Fibroblast of peridontal ligament (primary cell): ENCODE measurements at regions not wholly inside any gene's neighbourhood (a gene's known extent, or its start where the extent isn't known, plus 50 kb on each side); places are given as distances from the start of the nearest gene placed in this dataset.

ENCODE experiments used
- DNase-seq: peaks from one replicate; pipeline ENCODE4 v3.0.0-alpha.2; 2010; ENCODE audit errors: extremely low read depth

DNA sequence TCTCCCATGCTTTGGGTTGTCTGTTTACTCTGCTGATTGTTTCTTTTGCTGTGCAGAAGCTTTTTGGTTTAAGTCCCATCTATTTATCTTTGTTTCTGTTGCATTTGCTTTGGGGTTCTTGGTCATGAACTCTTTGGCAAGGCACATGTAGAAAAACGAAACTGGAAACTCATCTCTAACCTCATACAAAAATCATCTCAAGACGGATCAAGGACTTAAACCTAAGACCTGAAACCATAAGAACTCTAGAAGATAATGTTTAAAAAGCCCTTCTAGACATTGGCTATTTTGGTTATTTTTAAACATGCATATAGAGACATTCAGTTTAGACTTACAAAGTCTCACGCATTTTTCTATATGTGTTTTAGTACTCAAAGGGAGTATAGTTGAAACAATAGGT is 1164.3 kb upstream of the GYPC start:
- no peak for DNase-seq

DNA sequence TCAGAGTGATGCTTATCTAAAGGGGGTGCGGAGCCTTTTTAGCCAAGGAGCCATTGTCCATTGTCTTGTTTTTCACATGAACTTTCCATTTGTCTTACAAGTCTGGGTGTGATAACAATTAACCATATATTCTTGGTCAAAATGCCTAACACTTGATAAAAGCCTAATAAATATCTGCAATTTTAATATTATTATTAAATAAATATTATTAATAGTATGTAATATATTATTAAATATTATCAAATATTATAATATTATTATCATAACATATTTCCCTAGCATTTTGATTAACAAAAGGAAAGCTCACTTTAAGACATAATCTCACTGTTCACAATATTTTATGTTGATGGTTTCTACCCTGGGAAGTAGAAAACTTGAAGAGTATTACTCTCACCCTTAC is 1143.6 kb upstream of the GYPC start:
- no peak for DNase-seq

DNA sequence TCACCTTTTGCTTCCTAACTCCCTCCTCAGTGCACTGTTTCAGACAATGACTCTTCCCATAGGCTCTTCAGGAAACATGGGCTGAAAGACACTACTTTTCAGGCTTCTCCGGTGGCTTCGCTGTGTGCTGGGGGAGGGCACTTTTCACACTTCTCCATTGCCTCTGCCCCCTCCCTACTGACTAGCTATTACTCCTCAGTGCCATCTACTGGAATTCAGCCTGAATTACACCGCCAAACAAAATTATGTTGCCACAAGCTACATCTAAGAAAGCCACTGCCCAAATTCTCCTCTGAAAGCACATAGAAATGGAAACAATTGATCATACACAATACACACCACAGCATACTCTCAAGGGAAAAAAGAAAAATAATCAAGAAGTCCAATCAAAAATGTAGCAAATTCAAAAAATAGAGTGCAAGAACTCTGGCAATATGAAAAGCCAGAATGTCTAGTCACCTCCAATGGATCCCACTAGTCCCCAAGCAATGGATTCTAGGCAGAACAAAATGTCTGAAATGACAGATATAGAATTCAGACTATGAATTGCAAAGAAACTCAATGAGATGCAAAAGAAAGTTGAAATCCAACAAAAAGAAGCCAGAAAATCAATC is 1139.4 kb upstream of the GYPC start:
- peak; percentile 12 for DNase-seq

DNA sequence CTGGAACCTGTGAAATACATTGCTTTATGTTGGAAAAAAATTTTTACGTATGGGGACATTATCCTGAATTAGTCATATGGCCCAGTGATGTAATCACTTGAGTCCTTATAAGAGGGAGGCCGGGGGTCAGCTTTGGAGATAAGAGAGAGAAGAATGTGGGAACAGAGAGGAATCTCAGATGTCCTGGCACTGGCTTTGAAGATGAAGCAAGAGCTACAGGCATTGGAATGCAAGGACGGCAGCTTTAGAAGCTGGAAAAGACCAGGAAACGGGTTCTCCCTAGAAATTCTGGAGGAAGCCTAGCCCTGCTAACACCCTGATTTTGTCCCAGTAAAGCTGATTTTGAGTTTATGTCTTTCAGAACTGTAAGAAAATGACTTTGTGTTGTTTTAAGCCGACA is 1129.9 kb upstream of the GYPC start:
- no peak for DNase-seq

DNA sequence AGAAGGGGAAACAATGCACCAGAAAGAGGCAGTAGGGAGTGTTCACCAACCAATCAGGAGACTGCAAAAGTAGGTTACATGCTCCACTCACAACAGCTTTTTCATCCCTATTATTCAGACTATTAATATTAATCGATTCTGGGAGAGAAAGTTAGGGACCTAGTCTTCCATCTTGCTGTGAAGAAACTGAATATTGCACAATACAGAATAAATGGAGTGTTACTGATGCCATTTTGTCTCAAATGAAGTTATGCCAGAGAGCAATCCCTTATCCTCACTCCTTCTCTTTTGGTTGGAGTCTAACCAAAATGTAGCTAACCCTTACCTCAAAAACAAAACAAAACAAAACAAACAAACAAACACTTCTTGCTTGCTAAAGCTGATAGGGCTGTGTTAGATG is 1120.9 kb upstream of the GYPC start:
- DNase-seq = no peak

DNA sequence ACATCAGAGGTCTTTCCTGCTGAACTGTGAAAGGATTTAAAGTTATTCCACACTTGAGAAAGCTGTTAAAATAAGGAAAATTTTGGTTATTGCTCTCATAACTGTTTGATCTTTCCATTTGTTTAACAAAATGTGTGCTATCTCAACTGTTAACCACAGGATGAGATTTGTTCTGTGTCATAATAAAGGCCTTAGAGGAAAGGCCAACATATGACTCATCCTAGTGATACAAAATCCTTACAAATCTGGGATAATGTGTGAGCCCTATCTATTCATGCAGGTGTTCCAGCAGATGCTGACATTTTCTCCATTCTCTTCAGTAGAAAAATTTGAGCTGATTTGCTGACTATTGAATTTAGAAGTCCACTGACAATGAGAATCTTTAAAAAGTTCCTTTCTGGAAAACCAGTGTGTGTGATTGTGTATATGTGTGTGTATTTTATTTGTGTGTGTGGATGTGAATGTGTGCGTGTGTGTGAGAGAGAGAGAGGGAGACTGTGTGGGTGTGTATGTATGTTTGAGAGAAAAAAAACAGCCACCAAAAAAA is 1111.9 kb upstream of the GYPC start:
- DNase-seq = no peak

DNA sequence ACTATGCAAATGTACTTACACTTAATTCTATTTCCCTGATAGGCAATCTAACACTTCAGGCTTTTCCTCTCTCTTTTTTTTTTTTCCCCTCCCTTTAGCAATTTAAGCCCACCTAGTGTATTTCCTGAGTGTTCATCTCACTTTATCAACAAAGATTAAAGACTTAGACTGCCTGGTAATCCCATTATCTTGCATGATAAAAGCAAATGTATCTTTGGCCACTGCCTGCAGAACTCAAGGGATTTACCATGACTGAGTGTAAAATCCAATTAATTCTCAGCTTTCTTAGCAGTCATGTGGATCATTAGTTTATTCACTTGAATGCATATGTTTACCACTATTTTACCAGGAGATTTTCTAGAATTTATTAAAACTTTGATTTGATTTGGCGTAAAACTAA is 1102.2 kb upstream of the GYPC start:
- DNase-seq = no peak

DNA sequence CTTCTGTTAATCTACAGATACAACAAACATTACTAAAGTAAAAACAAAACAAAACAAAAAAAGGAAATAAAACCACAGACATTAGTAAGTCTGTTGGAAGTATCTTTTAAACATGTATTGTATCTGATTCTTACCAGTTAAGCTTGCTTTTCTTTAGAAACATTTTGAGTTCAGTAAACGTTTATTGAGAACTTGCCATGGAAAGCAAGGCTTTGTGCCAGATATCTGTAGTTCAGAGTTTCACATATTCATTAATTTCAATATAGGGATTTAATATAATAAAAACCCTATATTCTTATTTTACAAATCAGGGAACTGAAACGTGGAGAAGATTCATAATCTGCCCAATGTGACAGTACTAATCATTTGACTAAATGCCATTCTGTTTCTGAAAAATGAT is 1101.0 kb upstream of the GYPC start:
- no peak for DNase-seq

DNA sequence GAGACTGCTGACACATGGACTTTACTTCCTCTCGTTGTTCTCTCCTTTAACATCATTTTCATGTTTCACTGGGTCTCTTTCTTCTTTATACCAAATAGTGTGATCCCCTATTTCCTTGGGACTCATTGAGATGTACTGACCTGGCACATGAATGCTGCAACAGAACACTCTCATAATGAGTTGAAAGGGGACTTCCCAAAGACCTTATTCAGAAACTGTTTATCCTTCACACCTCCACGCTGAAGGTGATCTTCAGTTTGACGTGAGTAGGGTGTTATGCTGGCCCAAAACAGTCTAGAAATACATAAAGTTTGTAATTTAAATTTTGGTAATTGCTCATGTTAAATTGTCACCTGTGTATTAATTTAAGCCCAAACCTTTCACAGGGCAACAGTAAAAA is 1096.8 kb upstream of the GYPC start:
- DNase-seq = no peak

DNA sequence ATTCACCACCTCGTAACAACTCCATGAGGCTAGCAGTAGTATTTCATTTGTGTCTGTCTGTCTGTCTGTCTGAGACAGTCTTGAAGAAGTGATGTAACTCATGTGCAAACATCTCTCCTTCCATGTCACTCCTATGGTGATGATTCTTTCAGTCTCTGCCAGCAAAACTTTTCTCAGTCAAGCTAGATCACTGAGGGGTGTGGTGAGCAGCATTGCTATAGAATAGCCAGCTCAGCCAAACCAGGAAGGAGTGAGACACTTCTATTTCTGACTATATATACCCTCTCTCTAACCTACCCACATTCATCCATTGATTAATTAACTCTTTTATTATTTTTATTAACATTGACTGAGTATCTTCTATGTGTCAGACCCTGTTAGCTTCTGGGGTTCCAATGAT is 1095.1 kb upstream of the GYPC start:
- DNase-seq = no peak

DNA sequence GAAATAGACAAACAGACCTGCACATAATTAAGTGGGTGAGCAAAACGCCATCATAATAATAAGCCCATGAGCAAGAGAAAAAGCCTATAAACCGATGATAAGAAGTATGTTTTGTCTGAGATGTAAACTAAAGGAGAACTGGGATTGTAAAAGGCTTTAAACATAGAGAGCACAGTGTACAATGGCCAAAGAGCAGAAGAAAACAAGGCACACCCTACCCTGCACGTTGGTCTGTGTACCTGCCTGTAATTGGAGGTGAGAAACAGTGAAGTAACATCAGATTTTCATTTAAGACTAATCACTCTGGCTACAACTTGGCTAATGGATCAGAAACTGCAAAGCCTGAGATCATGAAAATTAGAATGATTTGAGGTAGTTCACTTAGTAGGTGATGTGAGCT is 1094.7 kb upstream of the GYPC start:
- no peak for DNase-seq

DNA sequence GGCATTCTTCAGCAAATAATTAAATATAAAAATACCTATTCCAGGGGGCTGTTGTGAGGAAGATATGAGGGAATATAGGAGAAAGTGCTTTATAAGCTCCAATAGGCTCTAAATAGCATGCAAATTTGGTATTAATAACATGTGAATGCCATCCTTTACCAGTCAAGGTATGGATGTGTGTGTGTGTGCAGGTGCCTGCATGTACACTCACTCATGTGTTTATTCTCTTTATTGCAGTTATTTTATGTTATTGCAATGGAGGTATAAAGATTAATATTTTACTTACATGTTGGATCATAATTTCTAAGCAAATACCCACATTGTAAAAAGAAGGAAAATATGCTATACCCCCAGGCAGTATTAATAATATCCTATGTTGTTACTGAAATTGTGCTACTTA is 1093.0 kb upstream of the GYPC start:
- no peak for DNase-seq

DNA sequence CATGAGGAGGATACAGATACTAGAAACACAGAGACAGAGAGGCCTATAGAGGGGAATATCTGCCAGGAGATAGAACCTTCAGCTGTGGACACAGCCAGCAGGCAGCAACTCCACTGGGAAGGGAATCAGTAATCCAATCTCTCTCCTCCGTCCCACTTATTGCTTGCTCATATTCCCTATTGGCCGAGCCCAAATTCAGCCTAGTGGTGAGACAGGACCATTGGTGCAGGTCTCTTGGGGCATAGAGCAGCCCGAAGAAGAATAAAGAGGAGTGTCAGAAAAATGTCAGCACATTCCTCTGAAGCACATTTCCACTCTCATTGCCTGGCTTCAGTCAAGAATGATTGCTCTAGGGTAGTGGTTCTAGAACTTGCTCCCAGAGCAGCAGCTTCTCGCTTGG is 1091.5 kb upstream of the GYPC start:
- DNase-seq = no peak

DNA sequence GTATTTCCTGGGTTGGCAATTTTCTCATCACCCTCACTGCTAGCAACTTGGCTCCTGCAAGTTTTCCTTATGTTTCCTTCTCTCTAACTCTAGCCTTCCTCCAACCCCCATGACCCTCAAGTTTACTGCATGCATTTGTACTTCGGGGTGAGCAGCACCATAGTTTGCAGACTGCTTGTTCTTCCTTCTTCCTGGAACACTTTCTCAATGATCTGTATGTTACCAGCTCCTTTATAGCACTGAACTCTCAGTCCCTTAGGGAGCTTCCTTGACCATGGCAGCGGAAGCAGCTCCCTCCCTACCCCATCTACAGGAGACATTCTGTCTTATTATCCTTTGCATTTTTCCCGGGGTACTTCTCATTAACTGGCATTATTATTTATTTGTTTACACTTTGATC is 1089.5 kb upstream of the GYPC start:
- DNase-seq = no peak

DNA sequence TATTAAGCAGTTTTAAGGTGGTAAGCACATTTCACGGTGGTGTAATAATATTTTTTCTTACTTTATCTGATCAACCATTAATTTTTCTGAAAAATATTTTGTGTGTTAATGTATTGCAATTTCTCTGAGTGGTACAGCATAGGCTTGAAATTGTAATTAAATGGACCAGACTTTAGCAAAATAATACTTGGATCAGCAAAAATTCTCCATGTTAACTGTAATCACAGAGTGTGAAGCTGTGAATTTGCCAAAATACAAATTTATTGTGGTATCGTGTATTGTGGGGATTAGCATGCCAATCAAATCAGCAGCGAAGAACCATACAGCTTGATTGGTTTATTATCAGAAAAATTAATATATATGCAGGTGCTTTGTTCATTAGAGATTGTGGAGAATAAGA is 1088.9 kb upstream of the GYPC start:
- DNase-seq = no peak

DNA sequence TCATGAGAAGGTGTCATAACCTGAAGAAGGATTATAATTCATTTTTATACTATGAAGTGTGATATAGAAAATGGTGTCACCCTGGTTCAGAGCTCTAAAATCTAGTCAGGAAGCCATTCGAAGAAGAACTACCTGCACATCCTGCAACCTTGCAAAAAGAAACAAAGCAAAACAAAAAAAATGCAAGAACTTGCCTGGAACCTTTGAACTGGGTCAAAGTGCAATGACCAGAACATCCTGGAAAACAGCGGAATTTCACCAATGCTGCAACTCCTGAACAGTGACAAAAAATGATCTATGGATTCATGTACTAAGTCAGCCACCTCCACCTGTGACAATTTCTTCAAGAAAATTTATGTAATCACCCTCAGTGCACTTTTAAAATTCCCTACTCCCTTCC is 1083.3 kb upstream of the GYPC start:
- DNase-seq = no peak

DNA sequence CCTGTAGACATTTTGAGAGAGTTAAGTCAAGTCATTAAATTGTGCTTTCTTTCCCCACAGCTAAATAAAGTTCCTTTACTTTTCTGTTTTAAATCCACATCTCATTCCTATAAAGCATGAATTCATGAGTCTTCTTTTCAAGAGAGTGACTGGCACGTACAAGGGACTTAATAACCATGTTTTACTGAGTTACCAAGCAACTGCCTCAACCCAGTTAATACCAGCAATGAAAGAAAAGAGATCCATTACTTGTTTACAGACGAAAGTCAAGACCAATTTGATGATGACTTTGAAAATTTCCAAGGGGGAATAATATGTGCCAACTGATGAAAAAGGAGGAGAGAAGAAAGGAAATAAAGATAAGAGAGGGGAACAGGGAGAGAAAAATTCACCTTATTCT is 1082.5 kb upstream of the GYPC start:
- no peak for DNase-seq

DNA sequence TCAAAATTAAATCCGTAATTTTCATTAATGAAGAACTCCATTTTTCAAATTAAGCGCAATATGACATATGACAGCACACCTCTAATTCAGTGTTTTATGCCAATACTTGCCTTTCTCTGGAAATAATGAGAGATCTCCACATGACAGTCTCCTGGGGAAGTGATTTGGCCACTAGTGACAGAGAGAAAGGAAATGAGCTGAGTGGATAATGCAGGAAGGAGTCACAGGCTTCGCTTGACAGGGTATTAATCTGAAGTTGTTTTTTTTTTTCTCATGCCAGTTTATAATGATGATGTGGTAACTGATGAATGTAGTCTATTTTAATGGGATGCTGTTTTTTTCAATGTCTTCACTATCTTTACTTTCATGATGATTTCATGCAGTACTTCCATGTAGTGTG is 1079.4 kb upstream of the GYPC start:
- no peak for DNase-seq

DNA sequence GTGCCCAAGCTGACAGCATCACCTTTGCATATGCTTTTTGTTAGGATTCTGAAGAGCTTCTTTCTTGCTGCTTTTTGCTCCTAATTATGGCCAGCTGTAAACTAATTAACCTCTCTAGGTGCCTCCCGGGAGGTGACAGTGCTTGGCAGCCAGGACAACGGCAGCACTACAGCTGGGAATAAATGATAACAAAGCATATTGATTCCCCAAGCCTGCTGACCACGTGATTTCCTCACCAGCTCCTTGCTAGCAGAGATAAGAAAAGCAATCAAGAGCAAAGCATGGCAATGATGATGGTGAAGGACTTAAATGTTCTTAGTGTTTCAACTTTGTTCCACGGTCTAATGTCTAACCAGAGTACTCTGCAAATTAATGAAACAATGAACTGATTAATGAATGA is 1074.4 kb upstream of the GYPC start:
- no peak for DNase-seq

DNA sequence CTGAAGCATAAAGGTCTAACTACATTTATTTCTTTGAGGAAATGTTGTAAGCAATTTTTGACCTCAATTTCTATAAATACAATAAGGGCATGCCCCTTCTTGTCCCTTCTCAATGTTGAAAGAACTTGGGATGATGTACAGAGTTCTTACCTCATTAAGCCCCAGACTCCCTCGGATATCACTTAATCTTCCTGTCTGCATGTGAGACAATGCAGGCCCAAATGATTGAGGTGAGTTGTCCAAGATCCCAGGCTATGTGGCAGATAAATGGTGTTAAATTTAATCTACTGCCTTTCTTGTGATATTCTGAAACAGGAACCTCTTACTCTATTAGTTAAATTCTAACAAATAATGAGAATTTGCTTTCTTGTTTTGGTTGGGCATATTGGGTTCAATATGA is 1073.4 kb upstream of the GYPC start:
- DNase-seq = no peak

DNA sequence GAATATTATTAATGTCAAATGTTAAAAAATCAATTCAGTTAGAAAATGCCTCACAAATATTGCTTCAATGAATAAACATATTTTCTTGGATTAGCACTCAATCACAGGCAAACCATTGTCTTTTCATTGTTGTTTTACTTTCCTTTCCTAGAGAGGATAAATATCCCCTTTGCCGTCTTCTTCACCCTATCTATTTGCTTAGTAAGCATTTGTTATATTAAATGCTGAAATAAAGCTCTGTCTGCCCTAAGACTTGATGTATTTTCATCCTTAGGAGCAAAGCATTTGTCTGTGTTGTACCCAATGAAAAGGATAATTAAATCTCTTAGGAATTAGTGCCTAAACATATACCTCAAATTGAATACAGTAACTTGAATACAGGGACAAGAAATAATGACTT is 1071.2 kb upstream of the GYPC start:
- DNase-seq = no peak

DNA sequence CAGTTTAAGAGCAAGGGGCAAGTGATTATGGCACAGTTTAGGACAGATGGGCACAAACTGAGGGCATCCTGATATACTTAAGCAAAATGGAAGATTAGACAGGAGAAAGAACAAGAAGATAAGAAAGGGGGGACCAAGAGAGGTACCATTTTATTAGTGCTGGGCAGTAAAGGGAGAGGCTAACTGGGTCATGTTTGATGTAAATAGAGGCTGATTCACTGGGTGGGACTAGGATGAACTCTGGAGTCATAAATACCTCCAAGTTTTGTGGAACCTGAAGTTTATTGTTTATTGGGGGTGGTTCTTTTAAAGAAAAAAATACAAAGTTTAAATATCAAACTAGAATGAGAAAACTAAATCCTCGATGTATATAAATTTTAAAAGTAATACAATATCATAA is 1067.2 kb upstream of the GYPC start:
- no peak for DNase-seq

DNA sequence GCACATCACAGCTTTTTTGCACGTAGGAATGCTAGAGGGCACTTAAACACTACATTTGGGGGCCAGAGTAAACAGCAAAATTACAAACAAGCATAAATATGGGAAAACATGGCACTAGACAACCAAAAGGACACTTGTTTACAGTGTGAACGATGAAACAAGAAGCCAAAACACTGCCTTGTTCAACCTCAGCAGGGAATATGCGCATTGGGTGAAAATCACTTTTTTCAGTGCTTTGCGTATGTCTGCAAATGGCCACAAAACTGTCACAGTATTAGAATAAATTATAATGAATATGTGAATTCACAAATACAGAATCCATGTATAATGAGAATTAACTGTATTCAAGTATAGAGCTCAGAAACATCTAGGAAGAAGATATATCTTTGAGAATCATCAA is 1064.0 kb upstream of the GYPC start:
- no peak for DNase-seq

DNA sequence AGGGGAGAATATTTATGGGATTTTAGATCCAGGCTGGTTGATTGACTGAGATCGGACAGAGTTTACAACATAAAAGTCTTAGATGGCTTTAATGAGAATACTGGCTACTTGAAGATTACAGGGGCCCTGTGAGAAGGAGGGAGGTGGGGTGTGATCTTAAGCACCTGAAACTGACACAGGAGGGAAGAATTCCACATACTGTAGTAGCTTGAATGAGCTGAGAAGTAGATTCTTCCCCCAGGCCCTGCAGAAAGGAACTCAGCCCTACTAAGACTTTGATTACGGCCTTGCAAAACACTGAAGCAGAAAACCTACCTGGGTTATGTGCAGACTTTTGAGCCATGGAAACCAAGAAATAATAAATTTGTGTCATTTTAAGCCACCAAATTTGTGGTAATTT is 1062.9 kb upstream of the GYPC start:
- DNase-seq = no peak

DNA sequence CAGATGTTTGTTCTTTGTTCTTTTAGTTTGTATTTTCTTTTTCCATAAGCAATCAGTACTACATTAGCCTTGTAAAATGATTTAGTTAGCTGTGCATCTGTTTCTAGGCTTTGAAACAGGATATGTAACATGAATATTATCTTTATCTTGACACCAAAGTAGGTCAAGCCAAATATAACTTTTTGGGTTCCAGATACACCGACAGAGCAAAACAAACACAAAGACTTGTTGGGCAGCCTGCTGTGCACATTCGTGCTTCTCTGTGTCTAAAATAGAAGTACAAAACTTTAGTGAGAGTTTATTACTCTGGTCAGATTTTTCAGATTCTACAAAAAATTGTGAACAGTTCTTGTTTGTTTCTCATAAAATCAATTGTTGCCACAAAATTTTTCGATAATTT is 1059.3 kb upstream of the GYPC start:
- no peak for DNase-seq
